GM18870 (cell line): ENCODE measurements at regions not wholly inside any gene's neighbourhood (a gene's known extent, or its start where the extent isn't known, plus 50 kb on each side); places are given as distances from the start of the nearest gene placed in this dataset.
"Not testable (repeated sequence)": the region's sequence is repeated elsewhere in the genome, so short reads cannot be mapped to it uniquely, and the experiment has no call there.

Experiments
- ATAC-seq: cut with Tn5 transposase; IDR thresholded peaks from one replicate; pipeline ENCODE4 v1.9.1; 2021; ENCODE audit warnings: moderate library complexity; ENCODE audit not compliant: unreplicated experiment

- ATAC-seq = peak; percentile 70
Observed at GRCh38 chr1:192476802-192477298, 98.7 kb upstream of the RGS1 start.

- ATAC-seq = no peak
Observed at GRCh38 chr1:192477630-192478029, 97.9 kb upstream of the RGS1 start.

- no peak for ATAC-seq
Observed at GRCh38 chr1:192485692-192486436, 89.7 kb upstream of the RGS1 start.

GRCh38 chr1:192488058-192488457, 87.5 kb upstream of the RGS1 start:
- no peak for ATAC-seq

- ATAC-seq = no peak
Observed at GRCh38 chr1:192489047-192489446, 86.5 kb upstream of the RGS1 start.

- ATAC-seq = peak; percentile 86
Observed at GRCh38 chr1:192489748-192490147, 85.8 kb upstream of the RGS1 start.

GRCh38 chr1:192491804-192492554, 83.6 kb upstream of the RGS1 start:
- ATAC-seq = no peak

- no peak for ATAC-seq
Observed at GRCh38 chr1:192493584-192493983, 82.0 kb upstream of the RGS1 start.

- ATAC-seq = no peak
Observed at GRCh38 chr1:192496369-192497056, 79.1 kb upstream of the RGS1 start.

- no peak for ATAC-seq
Observed at GRCh38 chr1:192497214-192497794, 78.3 kb upstream of the RGS1 start.

GRCh38 chr1:192498092-192498491, 77.5 kb upstream of the RGS1 start:
- not testable (repeated sequence) for ATAC-seq

GRCh38 chr1:192499061-192499581, 76.5 kb upstream of the RGS1 start:
- ATAC-seq = not testable (repeated sequence)

GRCh38 chr1:192500541-192500940, 75.0 kb upstream of the RGS1 start:
- not testable (repeated sequence) for ATAC-seq

GRCh38 chr1:192506741-192507155, 68.8 kb upstream of the RGS1 start:
- peak; percentile 100 for ATAC-seq

- no peak for ATAC-seq
Observed at GRCh38 chr1:192512426-192513162, 63.0 kb upstream of the RGS1 start.

GRCh38 chr1:192513196-192513595, 62.4 kb upstream of the RGS1 start:
- no peak for ATAC-seq

GRCh38 chr1:192513697-192514096, 61.9 kb upstream of the RGS1 start:
- no peak for ATAC-seq

GRCh38 chr1:192516776-192517297, 58.7 kb upstream of the RGS1 start:
- ATAC-seq = peak; percentile 99

- not testable (repeated sequence) for ATAC-seq
Observed at GRCh38 chr1:192517716-192518355, 57.7 kb upstream of the RGS1 start.
